IPS-18a (cell line): ENCODE measurements at regions not wholly inside any gene's neighbourhood (a gene's known extent, or its start where the extent isn't known, plus 50 kb on each side); places are given as distances from the start of the nearest gene placed in this dataset.
"Not testable (repeated sequence)": the region's sequence is repeated elsewhere in the genome, so short reads cannot be mapped to it uniquely, and the experiment has no call there.

Experiments
- H3K27ac ChIP-seq: one replicate; pipeline ENCODE4 v1.5.1; 2013; ENCODE audit warnings: low read length
- H3K27me3 ChIP-seq: one replicate; pipeline ENCODE4 v1.6.1; 2013; ENCODE audit warnings: mild to moderate bottlenecking, low read length; ENCODE audit not compliant: control insufficient read depth, insufficient read depth
- H3K36me3 ChIP-seq: one replicate; pipeline ENCODE4 v1.6.1; 2013; ENCODE audit warnings: low read depth, low read length; ENCODE audit not compliant: control insufficient read depth
- H3K4me1 ChIP-seq: one replicate; pipeline ENCODE4 v1.6.1; 2013; ENCODE audit warnings: low read depth, low read length; ENCODE audit not compliant: control insufficient read depth
- H3K4me3 ChIP-seq: one replicate; pipeline ENCODE4 v1.5.1; 2013; ENCODE audit warnings: low read length
- H3K9ac ChIP-seq: one replicate; pipeline ENCODE4 v1.6.1; 2013; ENCODE audit warnings: mild to moderate bottlenecking, low read length, moderate library complexity
- H3K9me3 ChIP-seq: one replicate; pipeline ENCODE4 v1.6.1; 2013; ENCODE audit warnings: low read depth, low read length; ENCODE audit not compliant: control insufficient read depth

- Histone ChIP-seq H3K4me3 (no peak overlapping the region), H3K27ac (no peak overlapping the region), H3K36me3 (no peaks in the 10 kb centered on the region), H3K27me3 (no peaks in the 10 kb centered on the region), H3K4me1 (peaks cover 27% of the 10 kb centered on the region), H3K9ac (no peak overlapping the region), H3K9me3 (no peaks in the 10 kb centered on the region)
Observed at GRCh38 chr16:13606804-13607203, 313.1 kb upstream of the ERCC4 start.

GRCh38 chr16:13607289-13607688, 312.7 kb upstream of the ERCC4 start:
- Histone ChIP-seq H3K4me1 (peaks cover 27% of the 10 kb centered on the region), H3K36me3 (no peaks in the 10 kb centered on the region), H3K27ac (no peak overlapping the region), H3K9ac (no peak overlapping the region), H3K4me3 (no peak overlapping the region), H3K27me3 (no peaks in the 10 kb centered on the region), H3K9me3 (no peaks in the 10 kb centered on the region)

DNA sequence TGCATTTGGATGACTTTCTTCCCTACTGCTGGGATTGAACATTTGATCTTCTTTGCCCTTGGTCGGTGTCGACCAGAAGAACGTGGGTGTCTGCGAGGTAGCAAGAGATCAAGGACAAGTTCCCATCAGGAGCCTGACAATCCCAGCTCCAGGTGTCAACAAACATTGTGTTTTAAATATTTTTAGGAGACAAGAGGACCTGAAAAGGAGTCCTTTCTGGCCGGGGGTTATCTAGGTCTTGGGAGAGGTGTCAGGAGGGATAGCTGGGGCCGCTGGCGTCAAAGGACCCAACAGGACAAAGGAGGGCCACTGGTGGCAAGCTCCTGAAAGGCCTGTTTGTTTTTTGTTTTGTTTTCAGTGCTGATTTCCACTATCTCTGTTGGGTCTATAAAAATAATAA, 308.4 kb upstream of the ERCC4 start:
- H3K27me3 ChIP-seq: no peaks in the 10 kb centered on the region
- no peak overlapping the region for H3K4me3 ChIP-seq
- peaks cover 27% of the 10 kb centered on the region for H3K4me1 ChIP-seq
- H3K27ac ChIP-seq: no peak overlapping the region
- no peak overlapping the region for H3K9ac ChIP-seq
- no peaks in the 10 kb centered on the region for H3K9me3 ChIP-seq
- H3K36me3 ChIP-seq: no peaks in the 10 kb centered on the region

DNA sequence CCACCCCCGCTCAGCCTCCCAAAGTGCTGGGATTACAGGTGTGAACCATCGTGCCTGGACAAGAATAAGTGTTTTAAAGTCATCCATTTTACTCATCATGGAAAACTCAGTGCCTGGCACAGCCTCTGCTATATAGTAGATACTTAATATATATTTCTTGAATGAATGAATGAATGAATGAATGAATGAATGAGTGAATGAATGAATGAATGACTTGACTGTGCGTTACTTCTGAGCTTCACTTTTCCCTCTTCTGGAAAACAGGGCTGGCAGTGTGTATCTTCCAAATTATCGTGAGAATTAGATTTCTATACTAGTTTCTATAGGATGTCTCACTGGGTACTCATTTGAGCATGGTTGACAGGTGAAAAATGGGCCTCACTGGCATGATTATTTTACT, 307.3 kb upstream of the ERCC4 start:
- H3K9ac ChIP-seq: no peak overlapping the region
- H3K4me3 ChIP-seq: no peak overlapping the region
- H3K36me3 ChIP-seq: no peaks in the 10 kb centered on the region
- H3K27ac ChIP-seq: no peak overlapping the region
- H3K4me1 ChIP-seq: peaks cover 27% of the 10 kb centered on the region
- no peaks in the 10 kb centered on the region for H3K27me3 ChIP-seq
- no peaks in the 10 kb centered on the region for H3K9me3 ChIP-seq

DNA sequence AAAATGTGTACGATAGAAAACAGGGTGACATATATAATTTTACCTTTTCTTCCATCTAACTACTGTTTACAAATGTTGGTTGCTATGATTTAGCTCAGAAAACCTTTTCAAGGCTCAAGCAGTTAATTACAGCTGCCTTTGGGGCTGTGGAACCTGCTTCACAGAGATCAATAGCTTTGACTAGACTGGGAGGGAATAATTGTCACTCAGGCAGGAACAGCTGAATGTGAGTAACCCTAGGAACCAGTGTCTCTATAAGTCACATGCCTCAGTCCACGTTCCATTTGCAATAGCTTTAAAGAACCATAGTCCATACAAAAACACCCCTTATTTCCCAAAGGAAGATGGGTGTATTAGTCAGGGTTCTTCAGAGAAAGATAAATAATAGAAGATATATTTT, 306.8 kb upstream of the ERCC4 start:
- H3K27ac ChIP-seq: no peak overlapping the region
- H3K4me1 ChIP-seq: peaks cover 27% of the 10 kb centered on the region
- H3K36me3 ChIP-seq: no peaks in the 10 kb centered on the region
- no peak overlapping the region for H3K4me3 ChIP-seq
- H3K9ac ChIP-seq: no peak overlapping the region
- no peaks in the 10 kb centered on the region for H3K27me3 ChIP-seq
- no peaks in the 10 kb centered on the region for H3K9me3 ChIP-seq

DNA sequence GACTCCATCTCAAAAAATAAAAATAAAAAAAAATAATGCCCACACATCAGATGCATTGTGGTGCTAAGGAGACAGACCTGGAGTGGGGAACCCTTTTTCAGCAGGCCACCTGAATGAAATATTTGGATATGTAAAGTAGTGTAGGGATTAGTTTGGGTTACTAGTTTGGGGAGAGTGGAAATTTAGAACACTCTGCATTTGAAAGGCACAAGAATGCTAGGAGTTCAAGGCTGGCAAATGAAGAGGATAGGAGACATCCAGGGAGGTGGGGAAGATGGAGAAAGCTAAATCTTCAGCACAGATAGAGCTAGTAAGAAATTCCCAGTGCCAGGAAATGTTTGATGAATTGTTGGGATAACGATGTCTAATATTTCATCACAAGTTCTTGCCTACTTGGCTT, 298.3 kb upstream of the ERCC4 start:
- Histone ChIP-seq H3K4me3 (peak overlapping the region; percentile 25), H3K9ac (no peak overlapping the region), H3K27ac (no peak overlapping the region)

DNA sequence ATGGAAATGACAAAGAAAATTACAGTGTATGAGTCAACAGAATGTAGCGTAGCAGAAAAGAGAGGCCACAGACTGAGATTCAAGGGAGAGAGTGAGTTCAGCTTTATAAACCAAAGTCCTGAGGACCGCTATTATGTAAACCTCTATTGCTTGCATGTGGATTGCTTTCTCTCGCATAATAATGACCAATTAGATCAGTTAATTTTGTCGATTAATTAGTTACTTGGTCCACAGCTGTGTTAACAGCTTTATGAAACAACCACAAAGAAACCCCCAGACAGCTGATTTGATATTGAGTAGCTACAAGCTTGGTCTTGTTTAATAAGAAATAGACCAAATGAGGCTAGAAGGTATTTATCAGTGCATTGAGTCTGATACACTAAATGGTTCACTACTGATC, 291.8 kb upstream of the ERCC4 start:
- H3K9me3 ChIP-seq: no peaks in the 10 kb centered on the region
- no peak overlapping the region for H3K4me3 ChIP-seq
- H3K4me1 ChIP-seq: peaks cover 21% of the 10 kb centered on the region
- H3K36me3 ChIP-seq: no peaks in the 10 kb centered on the region
- H3K27me3 ChIP-seq: no peaks in the 10 kb centered on the region
- H3K27ac ChIP-seq: no peak overlapping the region
- no peak overlapping the region for H3K9ac ChIP-seq

More for the DNA sequence above, 298.3 kb upstream of the ERCC4 start:
- H3K9me3 ChIP-seq: no peaks in the 10 kb centered on the region
- no peaks in the 10 kb centered on the region for H3K27me3 ChIP-seq
- H3K36me3 ChIP-seq: no peaks in the 10 kb centered on the region
- peaks cover 4% of the 10 kb centered on the region for H3K4me1 ChIP-seq

DNA sequence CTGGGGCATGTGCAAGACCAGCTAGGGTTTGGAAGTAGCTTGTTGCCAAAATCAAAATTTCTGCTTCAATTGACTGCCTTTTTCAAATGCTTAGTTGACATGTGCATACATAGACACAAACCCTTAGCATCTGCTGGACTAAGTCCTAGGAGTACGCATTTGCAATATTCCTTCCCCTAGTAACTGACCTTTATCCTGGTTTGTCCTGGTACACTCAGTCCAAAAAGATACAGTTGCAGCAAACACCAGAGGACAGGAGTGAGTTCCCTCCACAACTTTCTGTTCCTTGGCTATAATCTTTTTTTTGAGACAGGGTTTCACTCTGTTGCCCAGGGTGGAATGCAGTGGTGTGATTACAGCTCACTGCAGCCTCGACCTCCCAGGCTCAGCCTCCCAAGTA, 290.2 kb upstream of the ERCC4 start:
- no peak overlapping the region for H3K27ac ChIP-seq
- no peaks in the 10 kb centered on the region for H3K36me3 ChIP-seq
- H3K4me3 ChIP-seq: no peak overlapping the region
- peaks cover 21% of the 10 kb centered on the region for H3K4me1 ChIP-seq
- H3K27me3 ChIP-seq: no peaks in the 10 kb centered on the region
- no peak overlapping the region for H3K9ac ChIP-seq
- H3K9me3 ChIP-seq: no peaks in the 10 kb centered on the region

DNA sequence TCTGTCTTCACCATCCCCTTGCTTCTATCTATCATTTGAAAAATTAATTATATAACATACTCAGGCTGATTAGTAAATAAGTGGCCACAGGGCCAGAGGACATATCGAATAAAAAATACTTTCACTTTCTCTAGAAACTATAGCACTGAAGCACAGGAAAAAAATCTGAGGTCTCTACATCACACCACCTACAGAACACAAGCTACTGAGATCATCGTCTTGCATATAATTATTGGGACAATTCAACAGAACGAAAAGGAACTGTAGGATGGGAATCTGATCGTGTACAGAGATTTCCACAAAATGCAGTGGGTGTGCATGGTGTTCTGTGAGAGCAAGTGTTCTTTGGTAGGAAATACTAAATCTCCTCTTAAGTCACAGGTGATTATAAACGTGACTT, 289.6 kb upstream of the ERCC4 start:
- Histone ChIP-seq H3K36me3 (no peaks in the 10 kb centered on the region), H3K27ac (no peak overlapping the region), H3K9me3 (no peaks in the 10 kb centered on the region), H3K4me3 (no peak overlapping the region), H3K9ac (no peak overlapping the region), H3K4me1 (peaks cover 21% of the 10 kb centered on the region), H3K27me3 (no peaks in the 10 kb centered on the region)

DNA sequence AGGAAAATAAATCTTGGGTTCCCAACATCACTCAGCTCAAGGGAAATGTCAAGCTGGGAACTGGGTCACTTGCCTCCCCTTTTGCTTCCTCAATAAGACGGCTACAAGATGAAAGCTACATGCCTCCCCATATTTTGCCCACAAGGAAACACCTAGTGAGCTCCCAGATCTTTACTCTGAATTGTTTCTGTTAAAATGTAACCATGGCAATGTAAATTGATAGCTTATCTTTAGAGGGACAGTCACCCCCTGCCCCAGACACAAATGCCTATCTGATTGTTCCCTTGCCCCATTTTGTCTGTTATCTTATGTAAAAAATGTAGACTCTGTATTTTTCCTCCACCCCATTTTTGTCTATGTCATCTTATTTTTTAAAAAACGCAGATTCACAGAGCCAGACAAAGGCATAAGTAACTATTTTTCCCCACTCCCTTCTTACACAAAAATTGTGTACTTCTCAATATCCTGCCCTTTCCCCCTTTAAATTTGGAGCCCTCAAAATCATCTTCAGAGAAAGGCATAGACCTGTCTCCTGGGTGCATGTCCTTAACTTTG, 288.7 kb upstream of the ERCC4 start:
- Histone ChIP-seq H3K4me1 (peaks cover 21% of the 10 kb centered on the region), H3K4me3 (no peak overlapping the region), H3K9ac (no peak overlapping the region), H3K9me3 (no peaks in the 10 kb centered on the region), H3K27ac (no peak overlapping the region), H3K27me3 (no peaks in the 10 kb centered on the region), H3K36me3 (no peaks in the 10 kb centered on the region)

- Histone ChIP-seq H3K27me3 (no peaks in the 10 kb centered on the region), H3K4me3 (no peak overlapping the region), H3K27ac (peak overlapping the region; percentile 36), H3K4me1 (peaks cover 21% of the 10 kb centered on the region), H3K9ac (peak overlapping the region; percentile 4), H3K36me3 (no peaks in the 10 kb centered on the region), H3K9me3 (no peaks in the 10 kb centered on the region)
Observed at GRCh38 chr16:13631916-13632315, 288.0 kb upstream of the ERCC4 start.

- Histone ChIP-seq H3K9ac (peak overlapping the region; percentile 4), H3K4me1 (peaks cover 22% of the 10 kb centered on the region)
- H3K27ac ChIP-seq, H3K9me3 ChIP-seq, H3K36me3 ChIP-seq, H3K27me3 ChIP-seq, H3K4me3 ChIP-seq: not testable (repeated sequence)
Observed at GRCh38 chr16:13632504-13632903, 287.4 kb upstream of the ERCC4 start.
